ENCODE measurements at regions not wholly inside any gene's neighbourhood (a gene's known extent, or its start where the extent isn't known, plus 50 kb on each side); places are given as distances from the start of the nearest gene placed in this dataset.

DNA sequence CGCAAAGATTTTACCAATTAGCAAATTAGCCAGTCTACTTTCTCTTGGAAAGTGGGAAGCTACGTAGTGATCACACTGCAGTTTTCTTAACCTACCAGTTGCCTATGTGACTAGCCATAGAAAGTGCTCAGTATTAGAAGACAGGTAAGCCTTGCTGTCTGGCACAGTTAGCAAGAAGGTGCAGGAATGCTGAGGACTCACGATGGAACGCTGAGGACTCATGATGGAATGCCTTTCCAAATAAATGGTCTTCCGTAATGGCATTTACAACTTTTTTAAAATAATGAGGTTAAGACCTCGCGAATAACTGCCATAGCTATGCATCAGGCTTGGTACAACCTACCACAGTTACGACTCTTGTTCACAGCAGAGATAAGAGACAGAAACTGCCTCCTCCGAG is 1645.6 kb upstream of the MIR17HG start:
- ChIA-PET POLR2A (no interaction called here), CTCF (interaction anchor here (0.9 kb wide), 1 partner anchor 35 kb away, joined by 3 read pairs; no protein-coding TSS in a partner anchor)
- Histone ChIP-seq H3K4me1 (ENCODE audit: control extremely low read depth in 1 of 4, control insufficient read depth in 4 of 4, insufficient read depth in 4 of 4, low read length in 3 of 4) (no peaks in the 10 kb centered on the region), H3K27ac (ENCODE audit: insufficient read depth in 1 of 2, low read depth in 1 of 2, low read length in 2 of 2, poor library complexity in 1 of 2, severe bottlenecking in 2 of 2) (no peak overlapping the region), H3K4me3 (ENCODE audit: control insufficient read depth in 1 of 7, extremely low read depth in 1 of 7, insufficient read depth in 4 of 7, low read depth in 2 of 7, low read length in 6 of 7) (no peak overlapping the region), H3K36me3 (ENCODE audit: control insufficient read depth in 4 of 4, insufficient read depth in 4 of 4, low read length in 3 of 4) (no peaks in the 10 kb centered on the region), H3K27me3 (replicated peaks in 2 of 5; ENCODE audit: control insufficient read depth in 4 of 5, insufficient read depth in 5 of 5, low read length in 4 of 5) (no peaks in the 10 kb centered on the region), H3K9me3 (ENCODE audit: control extremely low read depth in 1 of 5, control insufficient read depth in 4 of 5, insufficient read depth in 2 of 5, low read depth in 1 of 5, low read length in 4 of 5) (no peaks in the 10 kb centered on the region)
- DNase-seq = no peak
- 98% methylated on average over 9 of the region's 9 CpGs for WGBS (ENCODE audit: insufficient coverage)

DNA sequence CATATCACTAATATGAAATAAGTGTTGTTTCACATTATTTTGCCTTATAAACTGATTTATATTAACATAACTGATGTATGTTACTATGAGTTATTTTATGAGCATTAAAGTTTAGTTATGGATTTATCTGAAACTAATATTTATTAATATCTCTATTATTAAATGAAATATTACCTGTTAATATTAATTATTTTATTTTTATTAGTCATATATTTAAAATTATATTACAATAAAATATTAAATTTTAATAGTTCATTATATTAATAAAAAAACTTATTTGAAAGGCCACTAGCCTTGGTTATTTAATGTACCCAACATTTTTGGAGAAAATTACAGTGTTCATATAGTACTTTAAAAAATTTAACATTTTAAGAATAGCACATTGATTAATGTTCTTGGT is 1643.4 kb upstream of the MIR17HG start:
- DNase-seq = no peak
- CTCF ChIA-PET = interaction anchor here (0.6 kb wide), 1 partner anchor 8 kb away, joined by 3 read pairs; no protein-coding TSS in a partner anchor
- no peaks in the 10 kb centered on the region for H3K36me3 ChIP-seq (ENCODE audit: control insufficient read depth in 4 of 4, insufficient read depth in 4 of 4, low read length in 3 of 4)
- H3K4me3 ChIP-seq (ENCODE audit: control insufficient read depth in 1 of 7, extremely low read depth in 1 of 7, insufficient read depth in 4 of 7, low read depth in 2 of 7, low read length in 6 of 7) = no peak overlapping the region
- no peaks in the 10 kb centered on the region for H3K4me1 ChIP-seq (ENCODE audit: control extremely low read depth in 1 of 4, control insufficient read depth in 4 of 4, insufficient read depth in 4 of 4, low read length in 3 of 4)
- no peak overlapping the region for H3K27ac ChIP-seq (ENCODE audit: insufficient read depth in 1 of 2, low read depth in 1 of 2, low read length in 2 of 2, poor library complexity in 1 of 2, severe bottlenecking in 2 of 2)
- H3K27me3 ChIP-seq (replicated peaks in 2 of 5; ENCODE audit: control insufficient read depth in 4 of 5, insufficient read depth in 5 of 5, low read length in 4 of 5) = no peaks in the 10 kb centered on the region
- POLR2A ChIA-PET = no interaction called here
- H3K9me3 ChIP-seq (ENCODE audit: control extremely low read depth in 1 of 5, control insufficient read depth in 4 of 5, insufficient read depth in 2 of 5, low read depth in 1 of 5, low read length in 4 of 5) = no peaks in the 10 kb centered on the region

DNA sequence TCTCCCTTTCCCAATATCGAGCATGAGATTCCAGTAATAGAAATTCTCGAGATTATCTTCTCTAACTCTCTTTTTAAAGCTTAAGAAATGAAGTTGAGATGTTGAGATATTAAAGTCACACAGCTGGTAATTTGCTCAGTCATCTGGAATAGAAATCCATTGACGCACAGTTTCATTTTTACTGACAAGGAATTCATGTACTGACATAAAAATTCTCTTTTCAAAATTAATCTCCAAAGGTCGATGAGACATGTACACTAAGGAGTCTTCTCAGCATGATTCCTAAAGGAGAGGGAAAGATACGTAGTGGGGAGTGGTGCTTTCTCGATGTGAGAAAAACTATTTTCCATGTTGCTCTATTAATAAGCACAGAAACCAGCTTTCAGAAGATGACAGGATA is 1639.5 kb upstream of the MIR17HG start:
- Histone ChIP-seq H3K27me3 (replicated peaks in 2 of 5; ENCODE audit: control insufficient read depth in 4 of 5, insufficient read depth in 5 of 5, low read length in 4 of 5) (no peaks in the 10 kb centered on the region), H3K36me3 (ENCODE audit: control insufficient read depth in 4 of 4, insufficient read depth in 4 of 4, low read length in 3 of 4) (no peaks in the 10 kb centered on the region), H3K9me3 (ENCODE audit: control extremely low read depth in 1 of 5, control insufficient read depth in 4 of 5, insufficient read depth in 2 of 5, low read depth in 1 of 5, low read length in 4 of 5) (no peaks in the 10 kb centered on the region), H3K27ac (ENCODE audit: insufficient read depth in 1 of 2, low read depth in 1 of 2, low read length in 2 of 2, poor library complexity in 1 of 2, severe bottlenecking in 2 of 2) (no peak overlapping the region), H3K4me1 (ENCODE audit: control extremely low read depth in 1 of 4, control insufficient read depth in 4 of 4, insufficient read depth in 4 of 4, low read length in 3 of 4) (no peaks in the 10 kb centered on the region), H3K4me3 (ENCODE audit: control insufficient read depth in 1 of 7, extremely low read depth in 1 of 7, insufficient read depth in 4 of 7, low read depth in 2 of 7, low read length in 6 of 7) (no peak overlapping the region)
- WGBS (ENCODE audit: insufficient coverage) = no CpG with 5 or more reads among the region's 6 CpGs
- ChIA-PET POLR2A (no interaction called here), CTCF (interaction anchor here (1.1 kb wide), 1 partner anchor 12 kb away, joined by 3 read pairs; no protein-coding TSS in a partner anchor)
- DNase-seq = no peak

GRCh38 chr13:89721216-89721615 is 1626.3 kb upstream of the MIR17HG start:
- 100% methylated on average over 2 of the region's 4 CpGs for WGBS (ENCODE audit: insufficient coverage)
- no peaks in the 10 kb centered on the region for H3K9me3 ChIP-seq (ENCODE audit: control extremely low read depth in 1 of 5, control insufficient read depth in 4 of 5, insufficient read depth in 2 of 5, low read depth in 1 of 5, low read length in 4 of 5)
- H3K36me3 ChIP-seq (ENCODE audit: control insufficient read depth in 4 of 4, insufficient read depth in 4 of 4, low read length in 3 of 4) = no peaks in the 10 kb centered on the region
- DNase-seq = no peak
- no peak overlapping the region for H3K27ac ChIP-seq (ENCODE audit: insufficient read depth in 1 of 2, low read depth in 1 of 2, low read length in 2 of 2, poor library complexity in 1 of 2, severe bottlenecking in 2 of 2)
- no peak overlapping the region for H3K4me3 ChIP-seq (ENCODE audit: control insufficient read depth in 1 of 7, extremely low read depth in 1 of 7, insufficient read depth in 4 of 7, low read depth in 2 of 7, low read length in 6 of 7)
- CTCF ChIA-PET = no interaction called here
- H3K4me1 ChIP-seq (ENCODE audit: control extremely low read depth in 1 of 4, control insufficient read depth in 4 of 4, insufficient read depth in 4 of 4, low read length in 3 of 4) = no peaks in the 10 kb centered on the region
- POLR2A ChIA-PET = no interaction called here
- no peaks in the 10 kb centered on the region for H3K27me3 ChIP-seq (replicated peaks in 2 of 5; ENCODE audit: control insufficient read depth in 4 of 5, insufficient read depth in 5 of 5, low read length in 4 of 5)

DNA sequence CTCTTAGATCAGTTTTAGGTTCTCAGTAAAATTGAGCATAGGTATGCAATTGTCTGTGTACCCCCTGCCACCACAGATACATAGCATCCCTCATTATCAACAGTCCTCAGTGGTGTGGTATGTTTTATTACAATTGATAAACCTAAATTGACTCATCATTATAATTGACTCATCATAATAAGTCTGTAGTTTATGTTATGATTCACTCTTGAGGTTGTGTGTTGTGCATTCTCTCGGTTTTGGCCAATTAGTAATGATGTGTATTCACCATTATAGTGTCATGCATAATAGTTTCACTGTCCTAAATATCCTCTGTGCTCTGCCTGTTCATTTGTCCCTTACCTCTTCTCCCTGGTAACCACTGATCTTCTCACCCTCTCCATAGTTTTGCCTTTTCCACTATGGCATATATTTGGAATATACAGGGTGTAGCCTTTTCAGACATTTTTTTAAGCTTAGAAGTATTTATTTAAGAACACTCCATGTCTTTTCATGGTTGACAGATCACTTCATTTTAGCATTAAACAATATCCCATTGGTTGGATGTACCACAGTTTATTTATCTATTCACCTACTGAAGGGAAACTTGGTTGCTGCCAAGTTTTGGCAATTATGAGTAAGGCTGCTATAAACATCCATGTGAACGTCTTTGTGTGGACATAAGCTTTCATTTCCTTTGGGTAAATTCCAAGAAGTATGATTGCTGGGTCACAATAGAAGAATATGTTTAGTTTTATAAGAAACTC is 1620.6 kb upstream of the MIR17HG start:
- H3K27me3 ChIP-seq (replicated peaks in 2 of 5; ENCODE audit: control insufficient read depth in 4 of 5, insufficient read depth in 5 of 5, low read length in 4 of 5) = no peaks in the 10 kb centered on the region
- no peaks in the 10 kb centered on the region for H3K9me3 ChIP-seq (ENCODE audit: control extremely low read depth in 1 of 5, control insufficient read depth in 4 of 5, insufficient read depth in 2 of 5, low read depth in 1 of 5, low read length in 4 of 5)
- no peak overlapping the region for H3K4me3 ChIP-seq (ENCODE audit: control insufficient read depth in 1 of 7, extremely low read depth in 1 of 7, insufficient read depth in 4 of 7, low read depth in 2 of 7, low read length in 6 of 7)
- no peak overlapping the region for H3K27ac ChIP-seq (ENCODE audit: insufficient read depth in 1 of 2, low read depth in 1 of 2, low read length in 2 of 2, poor library complexity in 1 of 2, severe bottlenecking in 2 of 2)
- WGBS (ENCODE audit: insufficient coverage) = no CpG with 5 or more reads among the region's 2 CpGs
- CTCF ChIA-PET = interaction anchor here (1.0 kb wide), 1 partner anchor 31 kb away, joined by 3 read pairs; no protein-coding TSS in a partner anchor
- no peaks in the 10 kb centered on the region for H3K4me1 ChIP-seq (ENCODE audit: control extremely low read depth in 1 of 4, control insufficient read depth in 4 of 4, insufficient read depth in 4 of 4, low read length in 3 of 4)
- POLR2A ChIA-PET = no interaction called here
- H3K36me3 ChIP-seq (ENCODE audit: control insufficient read depth in 4 of 4, insufficient read depth in 4 of 4, low read length in 3 of 4) = no peaks in the 10 kb centered on the region
- DNase-seq = no peak

GRCh38 chr13:89733829-89734228 is 1613.7 kb upstream of the MIR17HG start:
- Histone ChIP-seq H3K36me3 (ENCODE audit: control insufficient read depth in 4 of 4, insufficient read depth in 4 of 4, low read length in 3 of 4) (no peaks in the 10 kb centered on the region), H3K9me3 (ENCODE audit: control extremely low read depth in 1 of 5, control insufficient read depth in 4 of 5, insufficient read depth in 2 of 5, low read depth in 1 of 5, low read length in 4 of 5) (no peaks in the 10 kb centered on the region), H3K4me3 (ENCODE audit: control insufficient read depth in 1 of 7, extremely low read depth in 1 of 7, insufficient read depth in 4 of 7, low read depth in 2 of 7, low read length in 6 of 7) (no peak overlapping the region), H3K27ac (ENCODE audit: insufficient read depth in 1 of 2, low read depth in 1 of 2, low read length in 2 of 2, poor library complexity in 1 of 2, severe bottlenecking in 2 of 2) (no peak overlapping the region), H3K27me3 (replicated peaks in 2 of 5; ENCODE audit: control insufficient read depth in 4 of 5, insufficient read depth in 5 of 5, low read length in 4 of 5) (no peaks in the 10 kb centered on the region), H3K4me1 (ENCODE audit: control extremely low read depth in 1 of 4, control insufficient read depth in 4 of 4, insufficient read depth in 4 of 4, low read length in 3 of 4) (no peaks in the 10 kb centered on the region)
- CTCF ChIA-PET = no interaction called here
- DNase-seq = no peak
- POLR2A ChIA-PET = no interaction called here
- WGBS (ENCODE audit: insufficient coverage) = 94% methylated on average over 4 of the region's 5 CpGs

DNA sequence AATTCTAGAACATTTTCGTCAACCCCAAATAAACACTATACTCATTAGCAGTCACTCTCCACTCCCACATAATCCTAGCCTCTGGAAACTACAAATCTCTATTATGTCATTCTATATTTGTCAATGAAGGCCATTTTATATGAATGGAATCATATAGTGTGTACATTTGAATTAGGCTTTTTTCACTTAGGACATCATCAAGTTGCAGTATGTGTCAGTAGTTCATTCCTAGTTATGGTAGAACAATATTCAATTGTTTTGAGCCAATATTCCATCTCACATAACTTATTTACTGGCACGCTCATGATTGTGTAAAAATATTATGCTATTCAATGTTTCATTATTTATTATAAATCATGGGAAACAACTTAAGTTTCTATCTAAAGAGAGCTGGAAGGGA is 1610.4 kb upstream of the MIR17HG start:
- no peaks in the 10 kb centered on the region for H3K36me3 ChIP-seq (ENCODE audit: control insufficient read depth in 4 of 4, insufficient read depth in 4 of 4, low read length in 3 of 4)
- no CpG with 5 or more reads among the region's 2 CpGs for WGBS (ENCODE audit: insufficient coverage)
- POLR2A ChIA-PET = no interaction called here

More for the DNA sequence above, 1610.4 kb upstream of the MIR17HG start:
- H3K4me1 ChIP-seq (ENCODE audit: control extremely low read depth in 1 of 4, control insufficient read depth in 4 of 4, insufficient read depth in 4 of 4, low read length in 3 of 4) = no peaks in the 10 kb centered on the region
- H3K4me3 ChIP-seq (ENCODE audit: control insufficient read depth in 1 of 7, extremely low read depth in 1 of 7, insufficient read depth in 4 of 7, low read depth in 2 of 7, low read length in 6 of 7) = no peak overlapping the region
- H3K27ac ChIP-seq (ENCODE audit: insufficient read depth in 1 of 2, low read depth in 1 of 2, low read length in 2 of 2, poor library complexity in 1 of 2, severe bottlenecking in 2 of 2) = no peak overlapping the region
- no peaks in the 10 kb centered on the region for H3K27me3 ChIP-seq (replicated peaks in 2 of 5; ENCODE audit: control insufficient read depth in 4 of 5, insufficient read depth in 5 of 5, low read length in 4 of 5)
- no peak for DNase-seq
- CTCF ChIA-PET = no interaction called here
- H3K9me3 ChIP-seq (ENCODE audit: control extremely low read depth in 1 of 5, control insufficient read depth in 4 of 5, insufficient read depth in 2 of 5, low read depth in 1 of 5, low read length in 4 of 5) = no peaks in the 10 kb centered on the region
